ENCODE measurements at regions not wholly inside any gene's neighbourhood (a gene's known extent, or its start where the extent isn't known, plus 50 kb on each side); places are given as distances from the start of the nearest gene placed in this dataset.

DNA sequence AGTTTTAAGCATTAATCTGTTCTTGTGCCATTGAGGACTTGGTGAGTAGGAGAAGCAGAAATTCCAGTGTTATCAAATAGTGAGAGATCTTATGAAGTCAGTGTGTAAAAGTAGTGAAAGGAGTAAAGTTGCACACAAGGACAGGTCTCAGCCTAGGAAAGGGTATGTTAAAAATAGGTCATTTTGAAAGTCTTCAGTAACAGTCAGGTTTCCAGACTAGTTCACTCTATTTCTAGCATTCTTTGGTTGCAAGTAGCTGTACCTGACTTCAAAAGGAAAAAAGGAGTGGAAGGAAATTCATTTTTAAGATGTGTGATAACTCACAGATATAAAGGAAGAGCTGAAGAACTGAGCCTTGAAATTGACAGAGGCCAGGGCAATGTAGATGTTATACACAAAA lies 250.1 kb upstream of the SATB1 start:
- DNase-seq: no peak

DNA sequence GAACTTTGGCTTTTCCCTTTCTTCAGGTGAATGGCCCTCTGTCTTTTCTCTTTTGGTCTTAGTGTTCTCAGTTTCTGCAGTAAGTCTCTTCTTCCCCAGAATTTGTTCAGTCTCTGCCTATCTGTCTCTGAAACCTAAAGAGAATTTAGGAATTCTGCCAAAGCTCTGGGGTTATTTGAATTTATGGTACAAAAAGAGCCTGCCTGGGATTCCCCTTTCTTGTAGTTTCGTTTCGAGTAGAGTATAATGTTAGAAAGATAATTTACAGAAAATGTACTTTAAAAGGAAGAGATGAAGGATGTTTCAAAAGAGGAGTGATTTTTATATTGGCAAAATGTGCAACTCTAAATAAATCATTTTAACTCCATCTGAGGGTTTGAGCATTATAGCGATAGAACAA lies 247.4 kb upstream of the SATB1 start:
- no peak for DNase-seq

DNA sequence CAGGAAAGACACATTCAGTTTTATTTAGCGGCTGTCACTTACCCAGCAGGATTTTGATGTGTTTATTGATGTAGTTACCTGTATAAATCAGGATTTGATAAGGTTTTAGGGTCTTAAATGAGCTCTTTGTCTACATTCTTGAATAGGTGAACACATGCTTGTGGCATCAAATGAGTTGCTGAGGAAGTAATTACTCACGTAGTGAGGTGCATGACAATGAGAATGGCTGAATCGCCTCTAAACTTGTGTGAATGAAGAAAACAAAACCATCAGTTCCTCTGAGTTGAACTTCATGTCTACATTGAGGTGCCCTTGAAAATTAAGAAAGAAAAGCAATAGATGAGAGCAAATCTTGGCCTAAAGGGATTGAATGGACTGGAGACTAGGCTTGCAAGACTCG lies 245.6 kb upstream of the SATB1 start:
- no peak for DNase-seq

DNA sequence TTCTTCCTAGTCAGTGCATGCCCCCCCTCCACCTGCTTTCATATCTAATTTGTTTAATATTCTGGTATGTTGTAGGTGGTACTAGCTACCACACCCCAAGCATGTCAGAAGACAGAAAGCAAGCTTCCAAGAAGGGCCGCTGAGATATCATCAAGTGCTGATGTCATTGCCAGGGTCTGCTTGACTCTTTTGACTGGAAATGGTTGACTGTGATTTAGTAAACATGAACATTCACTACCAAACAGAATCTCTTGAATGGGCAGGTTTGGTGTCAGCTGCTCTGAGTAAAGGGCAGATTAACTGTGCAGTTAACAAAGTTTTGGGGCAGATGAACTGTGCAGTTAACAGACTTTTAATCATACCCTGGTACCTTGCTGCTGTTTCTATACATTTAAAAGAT lies 244.2 kb upstream of the SATB1 start:
- no peak for DNase-seq

DNA sequence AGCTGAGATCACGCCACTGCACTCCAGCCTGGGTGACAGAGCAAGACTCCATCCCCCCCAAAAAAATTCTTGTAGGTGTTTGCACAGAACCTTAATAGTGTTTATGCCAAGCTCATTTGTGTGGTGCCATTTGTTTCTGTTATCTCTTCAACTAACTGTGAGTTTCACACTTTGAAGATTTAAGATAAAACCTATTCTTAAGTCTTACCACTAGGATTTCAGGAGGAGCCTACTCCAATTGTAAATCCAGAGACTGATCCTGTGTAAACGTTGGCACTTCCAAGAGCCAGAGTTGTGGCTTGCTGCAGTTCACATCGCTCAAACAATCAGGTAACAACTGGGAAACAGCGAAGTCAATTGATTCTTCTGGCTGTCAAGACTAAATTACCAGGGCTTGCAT lies 242.4 kb upstream of the SATB1 start:
- DNase-seq: no peak

DNA sequence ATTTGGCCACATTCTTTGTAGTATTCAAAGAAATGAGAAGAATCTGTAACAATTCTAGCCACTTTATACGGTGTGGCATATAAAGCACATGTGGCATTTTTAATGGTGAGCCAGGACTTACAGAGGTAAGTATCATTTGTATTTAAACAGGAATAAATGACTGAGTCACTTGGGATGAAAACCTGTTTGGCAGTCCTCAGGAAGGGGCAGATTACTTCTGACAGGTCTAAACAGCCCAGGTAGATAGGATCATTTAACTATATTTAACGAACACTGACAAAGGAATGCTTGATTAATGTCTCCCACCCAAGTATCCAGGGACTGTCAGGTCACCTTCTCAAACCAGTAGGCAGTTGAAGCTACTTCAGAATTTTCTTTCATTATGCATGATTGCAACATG lies 241.5 kb upstream of the SATB1 start:
- no peak for DNase-seq

DNA sequence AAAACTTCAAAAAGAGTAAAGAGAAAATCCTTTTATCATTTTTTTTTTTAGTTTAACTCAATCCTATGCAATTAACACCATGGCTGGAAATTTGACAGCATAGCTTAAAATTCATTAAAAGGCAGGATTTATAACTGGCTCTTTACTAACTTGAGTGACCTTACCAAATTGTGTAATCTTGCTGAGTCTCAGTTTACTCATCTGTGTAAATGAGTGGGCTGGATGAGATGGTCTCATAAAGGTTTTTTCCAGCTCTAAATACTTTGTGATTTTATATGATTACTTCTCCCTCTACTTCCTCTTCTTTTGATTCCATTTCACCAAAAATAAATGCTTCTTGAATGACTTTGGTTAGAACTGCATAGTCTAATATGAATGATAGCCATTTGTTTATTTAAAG lies 234.9 kb upstream of the SATB1 start:
- DNase-seq: no peak

DNA sequence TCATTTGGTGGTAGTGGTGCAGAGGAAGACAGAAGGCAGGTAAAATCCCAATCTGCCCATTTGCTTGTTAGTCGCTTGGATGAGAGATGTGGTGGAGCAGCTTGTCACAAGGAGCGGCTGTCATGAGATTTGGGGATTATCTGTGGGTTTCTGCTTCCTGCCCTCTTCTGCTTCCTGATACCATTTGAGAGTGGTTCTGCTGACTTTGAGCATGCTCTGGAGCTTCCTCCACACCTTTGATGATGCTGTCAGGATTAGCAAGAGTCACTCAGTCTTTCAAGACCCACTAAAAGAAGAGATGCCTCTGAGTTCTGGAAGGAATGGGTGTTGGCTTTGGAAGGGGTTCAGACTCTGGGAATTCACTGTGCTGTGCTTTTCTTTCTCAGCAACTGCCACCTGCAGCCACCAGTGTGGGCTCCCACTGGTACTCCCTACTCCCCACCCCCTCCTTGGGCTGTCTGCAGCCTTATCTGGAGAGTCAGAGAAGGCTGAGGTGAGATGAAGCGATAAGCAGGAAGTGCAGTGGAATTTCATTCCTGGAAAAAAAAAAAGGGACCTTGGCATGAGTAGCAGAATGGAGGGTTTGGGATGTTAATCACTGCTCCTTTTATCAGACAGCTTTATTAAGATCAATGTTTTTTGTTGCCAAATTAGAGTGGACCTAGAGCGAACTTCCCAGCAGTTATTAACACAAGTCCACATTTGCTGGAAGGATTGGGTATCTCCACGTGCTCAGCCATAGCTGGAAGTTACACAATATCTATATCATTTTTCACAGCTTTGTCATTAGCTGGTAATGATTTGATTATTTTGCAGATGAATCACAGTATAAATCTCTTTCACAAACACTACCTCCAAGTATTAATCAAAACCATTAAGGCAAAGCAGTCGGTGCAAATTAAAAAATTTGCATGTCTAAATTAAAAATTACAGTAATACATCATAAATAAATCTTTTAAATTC lies 233.0 kb upstream of the SATB1 start:
- DNase-seq: no peak

DNA sequence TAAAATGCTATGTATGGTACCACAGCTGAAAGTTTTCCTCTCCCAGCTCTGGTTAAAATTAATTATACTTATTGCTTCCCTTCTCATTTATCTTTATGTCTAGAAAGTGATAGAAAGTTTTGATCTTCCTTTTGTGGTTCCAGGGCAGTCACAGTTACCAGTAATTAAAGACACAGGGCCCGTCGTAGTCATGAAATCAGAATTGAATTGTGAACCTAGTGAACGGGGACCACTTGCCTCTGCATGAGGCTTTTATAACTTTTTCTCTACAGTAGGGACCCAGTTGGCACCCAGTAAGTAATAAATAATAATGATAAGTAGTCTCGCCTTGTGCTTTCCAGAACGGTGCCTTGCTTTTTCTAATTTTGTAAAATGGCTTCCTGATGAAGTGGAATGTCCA lies 231.7 kb upstream of the SATB1 start:
- no peak for DNase-seq

DNA sequence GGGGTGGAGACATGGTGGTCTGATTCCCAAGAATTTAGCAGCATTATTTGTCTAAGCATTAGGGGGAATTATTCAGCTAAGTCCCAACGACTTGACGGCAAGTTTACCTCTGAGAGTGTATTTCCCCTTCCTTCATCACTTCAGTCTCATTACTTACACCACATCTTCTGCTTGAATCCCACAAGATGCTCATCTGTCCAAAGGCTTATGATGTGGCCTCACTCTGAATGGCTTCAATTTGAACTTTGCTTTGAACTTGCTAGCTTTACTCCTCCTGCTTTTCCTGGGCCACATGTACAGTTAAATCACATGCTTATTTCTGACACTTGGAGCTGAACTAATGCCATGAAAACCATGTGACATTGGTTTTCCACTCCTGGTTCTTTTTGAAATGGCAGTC lies 231.3 kb upstream of the SATB1 start:
- no peak for DNase-seq

DNA sequence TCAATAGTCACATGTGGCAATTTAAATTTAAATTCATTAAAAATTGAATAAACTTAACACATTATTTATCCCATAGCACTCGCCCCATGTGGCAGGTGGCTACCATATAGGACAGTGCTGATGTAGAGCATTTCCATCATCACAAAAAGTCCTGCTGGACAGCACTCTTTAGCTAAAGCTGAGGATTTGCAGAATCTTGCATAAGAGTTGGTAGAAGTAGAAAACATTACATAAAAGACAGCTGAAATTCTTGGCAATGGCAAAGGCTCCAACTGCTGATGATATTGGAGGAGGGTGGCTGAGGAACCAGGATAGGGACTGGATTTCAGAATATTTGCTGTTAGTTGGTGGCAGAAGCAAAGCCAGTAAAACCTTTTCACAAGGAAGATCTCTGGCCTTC lies 230.7 kb upstream of the SATB1 start:
- no peak for DNase-seq

DNA sequence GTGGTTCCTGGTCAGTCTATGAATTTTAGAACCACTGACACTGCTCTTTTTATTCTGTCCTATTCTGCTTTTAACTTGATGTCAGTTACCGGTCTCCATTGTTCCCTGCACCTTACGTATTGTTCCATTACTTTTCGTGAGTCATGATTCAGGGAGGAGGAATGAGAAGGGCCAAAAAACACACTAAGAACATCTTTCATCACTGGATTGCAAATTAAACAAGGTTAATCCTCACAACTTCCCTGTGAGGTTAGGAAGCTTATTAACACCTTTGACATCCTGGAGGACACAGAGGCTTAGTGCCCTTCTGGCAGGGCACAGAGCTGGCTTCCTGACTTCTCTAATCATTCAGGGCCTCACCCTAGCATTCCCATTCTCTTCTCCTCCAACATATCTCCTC lies 227.6 kb upstream of the SATB1 start:
- DNase-seq: no peak

DNA sequence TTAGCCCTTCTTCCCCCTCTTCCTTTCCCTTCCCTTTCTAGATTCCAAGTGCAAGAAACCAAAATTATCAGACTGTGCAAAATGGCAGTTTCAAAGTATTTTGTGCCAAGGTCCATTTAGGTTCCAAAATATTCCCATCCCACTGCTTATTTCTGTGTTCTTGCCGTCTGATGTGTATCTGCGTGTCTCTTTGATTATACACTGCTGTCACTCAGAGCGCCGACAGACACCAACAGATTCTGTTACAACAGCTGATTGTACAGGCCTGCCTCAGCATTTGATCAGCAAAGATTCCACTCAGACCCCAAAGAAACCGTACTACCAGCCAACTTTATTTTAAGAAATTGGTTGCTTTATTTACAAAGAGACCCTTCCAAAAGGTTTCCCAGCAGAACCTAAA lies 225.6 kb upstream of the SATB1 start:
- DNase-seq: no peak

DNA sequence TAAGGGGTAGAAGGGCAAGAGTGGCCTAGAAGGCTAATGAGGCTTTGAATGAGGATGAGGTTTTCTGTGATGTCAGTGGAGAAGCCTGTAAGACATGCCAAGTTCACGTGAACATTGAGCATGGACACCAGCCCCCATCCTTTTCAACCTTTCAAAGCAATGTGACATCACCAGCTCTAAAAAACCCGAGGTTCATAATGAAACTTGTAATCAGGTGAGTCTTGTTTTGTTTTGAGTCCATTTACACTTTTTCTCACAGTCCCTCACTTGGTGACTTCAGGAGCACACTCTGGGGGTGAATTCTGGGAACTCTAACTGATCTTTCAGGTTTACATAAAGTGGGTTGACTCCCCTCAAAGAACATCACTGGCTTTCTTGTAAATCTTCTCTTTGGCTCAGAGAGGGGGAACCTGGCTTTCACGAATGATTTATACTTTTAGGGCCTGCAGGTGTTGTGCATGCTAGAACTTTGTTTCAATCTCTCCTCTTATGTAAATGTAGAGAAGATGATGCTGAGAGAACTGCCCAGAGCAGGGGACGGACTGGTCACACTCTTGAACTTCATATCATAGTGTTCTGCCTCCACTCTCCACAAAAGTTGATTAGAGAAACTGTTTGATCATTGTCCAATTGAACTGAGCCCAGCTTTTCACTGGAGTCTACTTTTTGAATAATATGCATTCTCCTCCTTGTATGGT lies 224.7 kb upstream of the SATB1 start:
- DNase-seq: no peak

DNA sequence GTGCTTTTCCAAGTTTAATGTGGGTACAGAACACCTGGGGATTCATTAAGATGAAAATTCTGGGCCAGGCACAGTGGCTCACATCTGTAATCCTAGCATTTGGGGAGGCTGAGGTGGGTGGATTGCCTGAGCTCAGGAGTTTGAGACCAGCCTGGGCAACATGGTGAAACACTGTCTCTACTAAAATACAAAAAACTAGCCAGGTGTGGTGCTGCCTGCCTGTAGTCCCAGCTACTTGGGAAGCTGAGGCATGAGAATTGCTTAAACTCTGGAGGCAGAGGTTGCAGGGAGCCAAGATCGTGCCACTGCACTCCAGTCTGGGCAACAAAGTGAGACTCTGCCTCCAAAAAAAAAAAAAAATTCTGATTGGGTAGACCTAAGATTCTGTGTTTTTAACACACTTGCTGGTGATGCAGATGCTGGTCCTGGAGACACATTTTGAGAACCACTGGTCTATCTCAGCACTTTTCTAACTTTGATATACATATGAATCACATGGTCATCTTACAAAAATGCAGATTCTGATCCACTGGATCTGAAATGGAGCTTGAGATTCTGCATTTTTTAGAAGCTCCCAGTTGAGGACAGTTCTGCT lies 223.8 kb upstream of the SATB1 start:
- DNase-seq: no peak

DNA sequence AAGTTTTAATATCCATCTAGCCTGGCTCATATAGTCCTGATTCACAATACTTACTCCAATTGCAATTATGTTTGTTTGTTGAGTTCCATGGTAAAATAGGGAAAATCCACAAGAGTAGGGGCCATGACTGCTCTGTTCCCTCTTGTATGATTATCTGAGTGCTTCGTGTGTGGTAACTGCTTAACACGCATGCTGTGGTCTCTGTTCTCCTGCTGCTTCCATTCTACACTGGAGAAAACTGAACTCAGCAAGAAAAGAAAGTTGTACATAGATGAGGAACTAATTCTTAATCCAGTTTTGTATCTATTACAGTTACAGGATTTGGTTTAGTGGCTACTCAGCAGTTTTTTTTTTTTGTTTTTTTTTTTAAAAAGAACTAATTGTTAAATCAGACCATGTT lies 223.0 kb upstream of the SATB1 start:
- no peak for DNase-seq

DNA sequence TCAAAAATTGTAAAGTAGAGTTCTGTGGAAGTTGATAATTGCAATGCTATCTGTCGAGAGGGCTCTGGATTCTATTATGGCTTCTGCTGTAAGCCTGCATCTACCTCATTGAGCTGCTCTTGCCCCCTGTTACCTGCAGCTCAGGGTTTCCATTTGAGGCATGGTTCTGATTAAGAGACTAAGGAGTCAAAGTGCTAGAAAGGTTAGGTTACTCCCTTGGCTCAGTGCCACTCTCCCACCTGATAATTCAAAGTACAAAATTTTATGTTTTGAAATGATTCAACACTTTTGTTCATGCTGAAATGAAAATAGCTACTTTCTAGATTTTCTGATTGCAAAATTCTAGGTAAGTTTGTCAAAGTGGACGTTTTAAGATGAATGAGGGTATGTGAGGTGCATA lies 220.5 kb upstream of the SATB1 start:
- DNase-seq: no peak

DNA sequence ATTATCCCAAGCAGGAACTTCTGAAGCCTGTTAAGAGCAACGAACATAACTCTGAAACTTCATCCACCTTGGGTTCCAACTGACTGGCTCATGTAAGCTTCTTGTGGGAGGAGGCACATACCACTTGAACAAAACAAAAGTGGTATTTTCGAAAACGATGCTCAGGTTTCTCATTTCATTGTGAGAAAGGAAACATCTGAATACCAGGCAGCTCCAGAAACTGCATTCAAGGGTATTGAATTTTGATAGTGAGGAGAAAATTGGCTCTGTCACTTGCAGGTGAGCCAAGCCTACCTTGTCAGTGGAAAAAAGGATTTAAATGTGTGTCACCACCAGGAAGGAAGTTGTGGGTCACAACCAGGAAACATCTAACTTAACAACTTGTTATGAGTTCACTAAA lies 218.1 kb upstream of the SATB1 start:
- no peak for DNase-seq

DNA sequence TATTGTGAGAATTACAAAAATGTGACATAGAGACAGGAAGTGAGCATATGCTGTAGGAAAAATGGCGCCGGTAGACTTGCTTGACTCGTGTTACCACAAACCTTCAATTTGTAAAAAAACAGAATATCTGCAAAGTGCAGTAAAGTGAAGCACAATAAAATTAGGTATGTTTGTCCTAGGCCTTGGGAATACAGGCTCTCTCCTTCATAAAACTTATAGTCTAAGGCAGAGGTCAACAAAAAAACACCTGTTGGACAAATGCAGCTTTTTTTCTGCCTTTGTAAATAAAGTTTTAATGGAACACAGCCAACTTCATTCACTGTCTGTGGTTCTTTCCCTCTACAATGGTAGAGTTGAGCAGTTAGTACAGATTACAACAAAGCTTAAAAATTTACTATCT lies 216.8 kb upstream of the SATB1 start:
- DNase-seq: no peak

DNA sequence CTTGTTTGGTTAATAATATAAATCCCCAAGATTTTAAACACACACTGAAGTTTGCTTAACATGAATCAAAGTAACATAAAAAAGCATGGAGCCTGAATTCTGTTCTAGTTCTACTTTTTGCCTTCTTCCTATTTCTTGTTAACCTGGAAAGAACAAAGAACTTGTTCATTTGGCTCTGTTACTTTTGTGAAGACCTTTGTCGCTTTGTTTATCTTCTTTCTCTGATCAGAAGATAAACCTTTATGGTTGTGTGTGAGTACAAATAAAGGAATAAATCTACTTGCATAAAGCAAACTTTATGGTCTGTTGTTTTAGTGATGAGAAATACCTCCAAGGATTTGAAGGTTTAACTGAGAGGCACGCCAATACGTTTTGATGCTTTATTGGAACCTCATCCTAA lies 210.1 kb upstream of the SATB1 start:
- no peak for DNase-seq

DNA sequence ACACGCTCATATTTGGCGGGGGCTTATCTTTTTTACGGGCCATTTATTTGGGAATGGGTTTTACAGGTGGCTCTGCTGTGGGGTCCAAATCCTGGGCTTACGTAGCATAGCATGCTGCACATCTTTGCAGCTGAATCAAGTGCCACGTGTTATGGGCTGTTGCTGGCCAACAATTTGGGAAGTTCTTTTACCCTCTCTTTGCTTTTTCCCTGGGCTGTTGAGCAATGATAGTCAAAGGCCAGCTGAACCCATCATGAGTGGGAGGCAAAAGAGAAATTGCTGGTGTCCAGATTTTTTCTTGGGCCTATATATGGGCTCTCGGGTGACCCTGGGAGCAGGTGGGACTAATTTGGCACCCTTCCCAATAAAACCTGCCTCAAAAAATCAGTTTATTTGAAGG lies 209.3 kb upstream of the SATB1 start:
- no peak for DNase-seq

DNA sequence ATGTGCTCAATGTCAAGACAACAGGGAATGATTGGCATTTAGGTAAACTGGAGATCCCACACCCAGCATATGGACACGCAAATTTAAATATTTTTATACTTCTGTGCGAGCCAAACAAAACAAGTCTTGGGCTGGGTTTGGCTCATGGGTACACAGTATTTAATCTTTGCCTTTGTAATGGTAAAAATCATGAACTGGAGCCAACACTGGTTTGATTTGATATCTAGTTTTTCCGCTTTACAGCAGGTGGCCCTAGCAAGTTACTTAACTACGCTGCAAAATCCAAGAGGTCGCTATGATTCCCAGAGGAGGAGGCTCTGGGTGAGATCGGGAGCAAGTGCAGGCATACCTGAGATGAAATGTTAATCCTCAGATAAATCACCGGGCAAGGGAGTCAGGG lies 207.9 kb upstream of the SATB1 start:
- no peak for DNase-seq

DNA sequence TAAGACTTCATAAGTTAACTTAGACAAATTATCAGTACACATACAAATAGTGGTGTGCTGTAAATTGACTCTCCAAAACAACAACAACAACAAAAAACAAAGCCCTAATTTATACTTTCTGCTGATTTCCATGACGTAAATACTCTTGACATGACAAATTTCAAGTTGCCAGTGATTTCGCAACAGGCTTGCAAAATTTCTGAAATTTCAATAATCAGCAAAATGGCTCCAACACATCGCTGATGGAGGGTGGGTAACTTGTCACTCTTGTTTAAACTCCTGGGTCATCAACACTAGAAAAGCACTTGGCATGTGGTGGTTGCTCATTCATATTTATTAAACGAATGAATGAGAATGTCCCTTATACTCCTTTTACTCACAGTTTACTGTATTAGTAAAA lies 205.2 kb upstream of the SATB1 start:
- no peak for DNase-seq
